K562 (cell line): ENCODE measurements at regions not wholly inside any gene's neighbourhood (a gene's known extent, or its start where the extent isn't known, plus 50 kb on each side); places are given as distances from the start of the nearest gene placed in this dataset.
A peak's percentile ranks its signal among the peaks of the same experiment; 100 is the strongest.

ENCODE experiments used
- ATAC-seq: fragments of 200-7000 bp; cut with Tn5 transposase; 3 replicates; pipeline ENCODE4 v1.9.1; 2020; ENCODE audit warnings: moderate library complexity
- BruUV-seq: library from RNA; stranded (reverse); fragments of 400-500 nt; replicated peaks from 2 replicates; lab custom pipeline; 2021; lab: Mats Ljungman, UMichigan
- CTCF ChIA-PET: fragments of 300-600 bp; formaldehyde crosslinking; extraction: SDS; loops from one replicate; lab custom pipeline; 2021; ENCODE audit warnings: low intra/inter-chr PET ratio; lab: Yijun Ruan, JAX
- POLR2A ChIA-PET: fragments of 300-600, 350-650 bp; sonication (Branson Sonifier 250); formaldehyde crosslinking; extraction: SDS; loops from one replicate; lab custom pipeline; 2021; ENCODE audit warnings: antibody characterized with exemption, inconsistent platforms; lab: Yijun Ruan, JAX
- DNase-seq, 4 experiments: peaks; one replicate each; pipeline versions ENCODE4 v3.0.0 to v3.0.0-alpha.2; 2011 to 2018; ENCODE audit warnings: low spot score in 3 of 4, mixed read lengths in 3 of 4; ENCODE audit errors: extremely low read depth in 1 of 4
- FAIRE-seq: peaks from 2 replicates; lab custom pipeline; 2011; peaks lifted over from hg19 to GRCh38; lab: Jason Lieb, UNC
- H2AFZ ChIP-seq: 2 replicates; pipeline ENCODE4 v1.6.0; 2011; ENCODE audit warnings: low read depth, low read length, control low read depth, inconsistent platforms
- H3K27ac ChIP-seq: fragments of 200-600 bp; 3 replicates; pipeline ENCODE4 v1.8.0; 2011; ENCODE audit warnings: low read depth, mild to moderate bottlenecking, control low read depth, inconsistent platforms, low read length, moderate library complexity, mixed read lengths; ENCODE audit errors: extremely low read depth
- H3K27me3 ChIP-seq, 2 experiments: fragments of 300-600 bp in 1 of 2; 2 replicates in 1 of 2; 3 replicates in 1 of 2; pipeline versions ENCODE4 v1.6.0 to v1.8.0; 2011; ENCODE audit warnings: inconsistent platforms in 2 of 2, low read length in 2 of 2, mild to moderate bottlenecking in 1 of 2, mixed read lengths in 1 of 2, moderate library complexity in 1 of 2; ENCODE audit not compliant: control insufficient read depth in 2 of 2, insufficient read depth in 2 of 2
- H3K36me3 ChIP-seq: fragments of 300-600 bp; 3 replicates; pipeline ENCODE4 v1.8.0; 2011; ENCODE audit warnings: mild to moderate bottlenecking, low read length, inconsistent platforms; ENCODE audit not compliant: control insufficient read depth, insufficient read depth
- H3K4me1 ChIP-seq, 2 experiments: fragments of 200-600 bp in 1 of 2; replicated peaks in 1 of 2; 2 replicates in 1 of 2; 3 replicates in 1 of 2; pipeline versions ENCODE4 v1.5.1 to v1.8.0; 2011; ENCODE audit warnings: inconsistent platforms in 2 of 2, low read length in 2 of 2, mild to moderate bottlenecking in 1 of 2, mixed read lengths in 1 of 2, moderate library complexity in 1 of 2; ENCODE audit not compliant: control insufficient read depth in 2 of 2, insufficient read depth in 2 of 2
- H3K4me2 ChIP-seq: 2 replicates; pipeline ENCODE4 v1.6.1; 2011; ENCODE audit warnings: low read length, control low read depth, inconsistent platforms, mixed read lengths; ENCODE audit not compliant: insufficient read depth
- H3K4me3 ChIP-seq: fragments of 200-600 bp; sonication (generic), shearing (Covaris generic); 2 replicates; pipeline ENCODE4 v1.5.1; 2016; ENCODE audit warnings: control low read depth, inconsistent platforms
- H3K79me2 ChIP-seq: fragments of 200-600 bp; 3 replicates; pipeline ENCODE4 v1.8.0; 2011; ENCODE audit warnings: low read length, inconsistent platforms; ENCODE audit not compliant: control insufficient read depth, insufficient read depth
- H3K9ac ChIP-seq, 2 experiments: 2 replicates each; pipeline versions ENCODE4 v1.6.0 to v1.6.1; 2011; ENCODE audit warnings: low read depth in 2 of 2, low read length in 2 of 2, control low read depth in 1 of 2, inconsistent platforms in 1 of 2, mild to moderate bottlenecking in 1 of 2, mixed read lengths in 1 of 2; ENCODE audit not compliant: insufficient read depth in 1 of 2
- H3K9me1 ChIP-seq: one replicate; pipeline ENCODE4 v1.6.0; 2011; ENCODE audit warnings: inconsistent platforms, mild to moderate bottlenecking, low read length, moderate library complexity; ENCODE audit not compliant: control insufficient read depth, insufficient read depth
- H3K9me3 ChIP-seq: replicated peaks from 2 replicates; pipeline ENCODE4 v1.5.1; 2011; ENCODE audit warnings: low read depth, low read length, inconsistent platforms; ENCODE audit not compliant: control insufficient read depth, insufficient read depth
- H4K20me1 ChIP-seq: replicated peaks from 2 replicates; pipeline ENCODE4 v1.6.1; 2011; ENCODE audit warnings: low read length, inconsistent platforms, mixed read lengths; ENCODE audit not compliant: control insufficient read depth, insufficient read depth
- CC2D1A ChIP-seq: fragments of 450-650 bp; IDR thresholded peaks from 2 replicates; pipeline ENCODE4 v1.6.1; 2017; ENCODE audit warnings: mild to moderate bottlenecking
- CHAMP1 ChIP-seq: fragments of 450-650 bp; IDR thresholded peaks from 2 replicates; pipeline ENCODE4 v1.6.1; 2016; ENCODE audit warnings: mild to moderate bottlenecking
- COPS2 ChIP-seq: fragments of 450-650 bp; conservative IDR thresholded peaks from 2 replicates; pipeline ENCODE4 v1.6.1; 2016; ENCODE audit warnings: mild to moderate bottlenecking, moderate library complexity
- ELF1 ChIP-seq: fragments of 200-800 bp; sonication (Bioruptor generic); IDR thresholded peaks from 2 replicates; pipeline ENCODE4 v1.6.1; 2016; ENCODE audit warnings: missing genetic modification characterization, missing compliant biosample characterization
- GTF2F1 ChIP-seq: IDR thresholded peaks from 2 replicates; pipeline ENCODE4 v1.6.1; 2011; ENCODE audit warnings: low read depth, low read length, improper control_type of control experiment
- L3MBTL2 ChIP-seq: fragments of 450-650 bp; IDR thresholded peaks from 2 replicates; pipeline ENCODE4 v1.6.1; 2016; ENCODE audit warnings: mild to moderate bottlenecking, moderate library complexity
- MAZ ChIP-seq, 2 experiments: fragments of 450-650 bp in 1 of 2; sonication (generic) in 1 of 2; formaldehyde crosslinking; IDR thresholded peaks in 1 of 2; conservative IDR thresholded peaks in 1 of 2; 2 replicates each; pipeline versions ENCODE4 v1.4.0 to v1.5.0; 2020; ENCODE audit warnings: mild to moderate bottlenecking in 1 of 2, missing genetic modification reagents in 1 of 2
- MNT ChIP-seq, 2 experiments: fragments of 450-650 bp; conservative IDR thresholded peaks; 2 replicates each; pipeline ENCODE4 v1.6.1; 2017; ENCODE audit warnings: mild to moderate bottlenecking in 2 of 2, moderate library complexity in 2 of 2
- MYNN ChIP-seq, 2 experiments: sonication (generic); formaldehyde crosslinking in 1 of 2; IDR thresholded peaks; 2 replicates each; pipeline versions ENCODE4 v1.5.0 to v1.6.1; 2016 to 2020; ENCODE audit warnings: antibody characterized with exemption in 1 of 2, missing genetic modification reagents in 1 of 2
- POLR2H ChIP-seq: IDR thresholded peaks from 2 replicates; pipeline ENCODE4 v1.6.1; 2016; ENCODE audit warnings: missing genetic modification characterization, low read depth, mild to moderate bottlenecking, control low read depth, missing compliant biosample characterization, moderate library complexity
- PRMT5 ChIP-seq: sonication (generic); formaldehyde crosslinking; IDR thresholded peaks from 2 replicates; pipeline ENCODE4 v1.5.0; 2020; ENCODE audit warnings: missing genetic modification reagents
- SAP30 ChIP-seq: fragments of 200-600 bp; sonication (generic); IDR thresholded peaks from 2 replicates; pipeline ENCODE4 v1.6.1; 2012; ENCODE audit warnings: borderline replicate concordance, low read depth, mild to moderate bottlenecking, moderate library complexity, low read length, control low read depth, inconsistent platforms; ENCODE audit not compliant: insufficient read depth, poor library complexity, severe bottlenecking
- SP2 ChIP-seq: IDR thresholded peaks from 2 replicates; pipeline ENCODE4 v1.6.1; 2011; ENCODE audit warnings: mild to moderate bottlenecking, low read depth, low read length, moderate library complexity; ENCODE audit not compliant: poor library complexity, severe bottlenecking; ENCODE audit errors: extremely low read depth
- ZBTB12 ChIP-seq: fragments of 250-450 bp; sonication (Bioruptor Pico); IDR thresholded peaks from 2 replicates; pipeline ENCODE4 v1.4.0; 2020
- ZKSCAN1 ChIP-seq: fragments of 150-350 bp; IDR thresholded peaks from 2 replicates; pipeline ENCODE4 v1.6.1; 2016; ENCODE audit warnings: low read depth, low read length
- ZNF444 ChIP-seq: fragments of 250-450 bp; sonication (Bioruptor Pico); IDR thresholded peaks from 2 replicates; pipeline ENCODE4 v1.4.0; 2020; ENCODE audit warnings: mild to moderate bottlenecking, moderate library complexity
- ZSCAN32 ChIP-seq: fragments of 450-650 bp; formaldehyde crosslinking; IDR thresholded peaks from 2 replicates; pipeline ENCODE4 v1.4.0; 2020; ENCODE audit warnings: mild to moderate bottlenecking, moderate library complexity
- WGBS: fragments of 100-300 bp; shearing (Covaris generic); methylation state at CpG from one replicate; pipeline ENCODE4 v1.1.6; 2016; ENCODE audit warnings: low coverage, mixed read lengths; ENCODE audit not compliant: insufficient coverage; ENCODE audit errors: missing lambda C conversion rate; 5-methylcytosine and 5-hydroxymethylcytosine counted together
- in situ Hi-C: fragments of 300-500 bp; cut with MboI; formaldehyde crosslinking; loops from 4 replicates; pipeline ENCODE4 v1.15.0; 2018; ENCODE audit warnings: inconsistent platforms, mixed read lengths
- intact Hi-C: fragments of 100-400 bp; cut with micrococcal nuclease; formaldehyde crosslinking; loops from 2 replicates; pipeline ENCODE4 v1.14.2; 2022

GRCh38 chr2:145751155-145751554, 1231.2 kb upstream of the ZEB2 start:
- peak overlapping the region in 1 of 2 experiments; percentile 38; a peak in 1 of 4 replicates for H3K9ac ChIP-seq
- H2AFZ ChIP-seq, result peak overlapping the region; percentile 98
- ATAC-seq (peak; percentile 79), DNase-seq (peak; percentile 58 to 82 (median 62)), FAIRE-seq (peak; percentile 86)
- BruUV-seq, result no TSS peak
- no peaks in the 10 kb centered on the region for H4K20me1 ChIP-seq
- no peaks in the 10 kb centered on the region for H3K9me3 ChIP-seq
- H3K4me2 ChIP-seq, result peak overlapping the region; percentile 21; the same call in 1 of the 2 replicates
- H3K79me2 ChIP-seq, result no peaks in the 10 kb centered on the region
- in situ Hi-C loops, result no loop called here
- H3K36me3 ChIP-seq, result no peaks in the 10 kb centered on the region
- peaks cover 22 to 56% of the 10 kb centered on the region in 2 experiments for H3K4me1 ChIP-seq
- H3K27me3 ChIP-seq, result no peaks in the 10 kb centered on the region
- ChIA-PET CTCF (no interaction called here), POLR2A (interaction anchor here (0.7 to 0.8 kb wide), 2 partner anchors 58 to 794 kb away, joined by 3 read pairs; no protein-coding TSS in a partner anchor)
- H3K27ac ChIP-seq, result peak overlapping the region; percentile 68
- intact Hi-C loops, result loop anchor here (2.0 to 10.0 kb wide), 5 partner anchors 26 to 1166 kb away; no protein-coding TSS in a partner anchor
- H3K4me3 ChIP-seq, result no peak overlapping the region
- 0% methylated on average over 1 of the region's 1 CpG for WGBS
- H3K9me1 ChIP-seq, result no peaks in the 10 kb centered on the region
- TF ChIP-seq MYNN (IDR thresholded peaks at IDR 0.05) (0 out of 2 replicates have a peak, but pooled peaks have one; percentile 38), MYNN (CRISPR knock-in tag; IDR thresholded peaks at IDR 0.05) (no peak), ZNF444 (no peak), ELF1 (tag) (no peak), POLR2H (peak; percentile 39; the same call in 1 of the 2 replicates), ZSCAN32 (CRISPR knock-in tag) (peak; percentile 71; the same call in 1 of the 2 replicates), ZKSCAN1 (no peak), GTF2F1 (no peak), MAZ (CRISPR knock-in tag; conservative IDR thresholded peaks at IDR 0.05 in 1 of 2, IDR thresholded peaks at IDR 0.05 in 1 of 2) (peak in 1 of 2 experiments; percentile 28; a peak in 1 of 4 replicates), SP2 (no peak), COPS2 (no peak), CHAMP1 (peak; percentile 72), MNT (conservative IDR thresholded peaks at IDR 0.05) (peak; percentile 23 to 32; a peak in 1 of 4 replicates), PRMT5 (CRISPR knock-in tag) (no peak), SAP30 (no peak), ZBTB12 (CRISPR knock-in tag) (no peak), CC2D1A (peak; percentile 57; the same call in 1 of the 2 replicates), L3MBTL2 (peak; percentile 68)
